NCI-H748 (cell line): ENCODE measurements at regions not wholly inside any gene's neighbourhood (a gene's known extent, or its start where the extent isn't known, plus 50 kb on each side); places are given as distances from the start of the nearest gene placed in this dataset.

Source experiments
- DNase-seq: peaks from one replicate; lab custom pipeline; 2025; ENCODE audit not compliant: unreplicated experiment; lab: John Stamatoyannopoulos, UW

GRCh38 chr19:30648866-30649862 lies 277.0 kb downstream of the ZNF536 start:
- peak; percentile 16 for DNase-seq

- DNase-seq: no peak
Measured at GRCh38 chr19:30647891-30648720, 275.9 kb downstream of the ZNF536 start.

GRCh38 chr19:30646806-30647205 lies 274.6 kb downstream of the ZNF536 start:
- DNase-seq: no peak

GRCh38 chr19:30645946-30646577 lies 273.9 kb downstream of the ZNF536 start:
- no peak for DNase-seq

GRCh38 chr19:30640252-30640965 lies 268.2 kb downstream of the ZNF536 start:
- DNase-seq: no peak

GRCh38 chr19:30638889-30639288 lies 266.7 kb downstream of the ZNF536 start:
- DNase-seq: no peak

- DNase-seq: no peak
Measured at GRCh38 chr19:30637926-30638325, 265.7 kb downstream of the ZNF536 start.

GRCh38 chr19:30634996-30635975 lies 263.1 kb downstream of the ZNF536 start:
- no peak for DNase-seq

- DNase-seq: no peak
Measured at GRCh38 chr19:30634131-30634830, 262.1 kb downstream of the ZNF536 start.

- no peak for DNase-seq
Measured at GRCh38 chr19:30631033-30631370, 258.8 kb downstream of the ZNF536 start.

- peak; percentile 49 for DNase-seq
Measured at GRCh38 chr19:30630289-30631032, 258.3 kb downstream of the ZNF536 start.

GRCh38 chr19:30629086-30629485 lies 256.9 kb downstream of the ZNF536 start:
- DNase-seq: peak; percentile 16

- no peak for DNase-seq
Measured at GRCh38 chr19:30626626-30626966, 254.4 kb downstream of the ZNF536 start.

GRCh38 chr19:30625947-30626625 lies 253.9 kb downstream of the ZNF536 start:
- no peak for DNase-seq

- no peak for DNase-seq
Measured at GRCh38 chr19:30622276-30622675, 250.1 kb downstream of the ZNF536 start.

GRCh38 chr19:30621326-30621920 lies 249.2 kb downstream of the ZNF536 start:
- peak; percentile 21 for DNase-seq

- DNase-seq: no peak
Measured at GRCh38 chr19:30620354-30620753, 248.2 kb downstream of the ZNF536 start.
